B cell (primary cell): ENCODE measurements at regions not wholly inside any gene's neighbourhood (a gene's known extent, or its start where the extent isn't known, plus 50 kb on each side); places are given as distances from the start of the nearest gene placed in this dataset.

Experiments
- EZH2 ChIP-seq: IDR thresholded peaks from 2 replicates; pipeline ENCODE4 v1.6.1; 2012; ENCODE audit warnings: borderline replicate concordance, low read depth, mild to moderate bottlenecking, moderate library complexity, low read length; ENCODE audit not compliant: insufficient read depth, poor library complexity, severe bottlenecking
- TF ChIP-seq, protein P1 (sequence below): fragments of 200-600 bp; IDR thresholded peaks from one replicate; pipeline ENCODE4 v1.8.0; 2022; ENCODE audit warnings: antibody characterized with exemption, mild to moderate bottlenecking

DNA sequence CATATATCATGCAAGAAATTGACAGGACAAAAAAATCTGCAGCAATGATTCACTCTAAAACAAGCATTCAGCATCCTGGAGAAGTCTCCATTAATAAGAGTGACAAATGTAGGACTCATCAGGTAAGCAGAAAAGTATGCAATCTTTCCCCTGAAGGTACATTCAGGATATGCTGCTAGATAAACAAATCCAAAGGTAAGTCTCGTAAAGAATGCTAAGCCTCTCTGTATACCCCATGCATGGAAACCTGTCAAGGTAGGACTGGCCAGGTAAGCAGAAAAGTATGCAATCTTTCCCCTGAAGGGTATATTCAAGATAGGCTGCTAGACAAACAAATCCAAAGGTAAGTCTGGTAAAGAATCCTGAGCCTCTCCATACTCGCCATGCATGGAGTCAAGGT is 869.9 kb upstream of the AMELY start:
- no peak for TF ChIP-seq EZH2
- TF ChIP-seq, protein P1, sequence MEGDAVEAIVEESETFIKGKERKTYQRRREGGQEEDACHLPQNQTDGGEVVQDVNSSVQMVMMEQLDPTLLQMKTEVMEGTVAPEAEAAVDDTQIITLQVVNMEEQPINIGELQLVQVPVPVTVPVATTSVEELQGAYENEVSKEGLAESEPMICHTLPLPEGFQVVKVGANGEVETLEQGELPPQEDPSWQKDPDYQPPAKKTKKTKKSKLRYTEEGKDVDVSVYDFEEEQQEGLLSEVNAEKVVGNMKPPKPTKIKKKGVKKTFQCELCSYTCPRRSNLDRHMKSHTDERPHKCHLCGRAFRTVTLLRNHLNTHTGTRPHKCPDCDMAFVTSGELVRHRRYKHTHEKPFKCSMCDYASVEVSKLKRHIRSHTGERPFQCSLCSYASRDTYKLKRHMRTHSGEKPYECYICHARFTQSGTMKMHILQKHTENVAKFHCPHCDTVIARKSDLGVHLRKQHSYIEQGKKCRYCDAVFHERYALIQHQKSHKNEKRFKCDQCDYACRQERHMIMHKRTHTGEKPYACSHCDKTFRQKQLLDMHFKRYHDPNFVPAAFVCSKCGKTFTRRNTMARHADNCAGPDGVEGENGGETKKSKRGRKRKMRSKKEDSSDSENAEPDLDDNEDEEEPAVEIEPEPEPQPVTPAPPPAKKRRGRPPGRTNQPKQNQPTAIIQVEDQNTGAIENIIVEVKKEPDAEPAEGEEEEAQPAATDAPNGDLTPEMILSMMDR = no peak
